GM12878 (cell line): ENCODE measurements at regions not wholly inside any gene's neighbourhood (a gene's known extent, or its start where the extent isn't known, plus 50 kb on each side); places are given as distances from the start of the nearest gene placed in this dataset.

Experiments
- ATAC-seq: fragments of 200-7000 bp; cut with Tn5 transposase; 3 replicates; pipeline ENCODE4 v1.9.1; 2020; ENCODE audit warnings: mild to moderate bottlenecking, moderate library complexity
- BruUV-seq: library from RNA; stranded (reverse); fragments of 400-500 nt; replicated peaks from 2 replicates; lab custom pipeline; 2021; lab: Mats Ljungman, UMichigan
- CTCF ChIA-PET: fragments of 300-600 bp; sonication (Branson Sonifier 250); formaldehyde crosslinking; extraction: SDS; loops from one replicate; lab custom pipeline; 2021; ENCODE audit warnings: inconsistent platforms; lab: Yijun Ruan, JAX
- POLR2A ChIA-PET: fragments of 350-600 bp; formaldehyde crosslinking; extraction: SDS; loops from one replicate; lab custom pipeline; 2021; ENCODE audit warnings: inconsistent platforms; lab: Charles Lee
- RAD21 ChIA-PET: fragments of 300-600 bp; sonication (Branson Sonifier 250); formaldehyde crosslinking; loops from one replicate; lab custom pipeline; 2023; ENCODE audit warnings: antibody characterized with exemption; ENCODE audit not compliant: unreplicated experiment; lab: Charles Lee
- SMC1A ChIA-PET: fragments of 300-600 bp; sonication (Branson Sonifier 250); formaldehyde crosslinking; loops from one replicate; lab custom pipeline; 2023; ENCODE audit not compliant: unreplicated experiment, uncharacterized antibody; lab: Charles Lee
- DNase-seq: peaks from one replicate; pipeline ENCODE4 v3.0.0-alpha.2; 2011; ENCODE audit warnings: low read depth, low spot score
- FAIRE-seq: peaks from 3 replicates; lab custom pipeline; 2011; peaks lifted over from hg19 to GRCh38; lab: Jason Lieb, UNC
- H2AFZ ChIP-seq: 2 replicates; pipeline ENCODE4 v1.6.0; 2011; ENCODE audit warnings: low read depth, low read length, control low read depth; ENCODE audit not compliant: control insufficient read depth
- H3K27ac ChIP-seq: 2 replicates; pipeline ENCODE4 v1.5.1; 2011; ENCODE audit warnings: control low read depth; ENCODE audit not compliant: control insufficient read depth, insufficient read depth
- H3K27me3 ChIP-seq, 2 experiments: replicated peaks in 1 of 2; 2 replicates each; pipeline versions ENCODE4 v1.6.0 to v1.6.1; 2011; ENCODE audit warnings: low read length in 1 of 2; ENCODE audit not compliant: control insufficient read depth in 2 of 2, insufficient read depth in 2 of 2
- H3K36me3 ChIP-seq, 2 experiments: 2 replicates each; pipeline ENCODE4 v1.5.1; 2011; ENCODE audit warnings: low read length in 1 of 2; ENCODE audit not compliant: control insufficient read depth in 2 of 2, insufficient read depth in 2 of 2
- H3K4me1 ChIP-seq: 2 replicates; pipeline ENCODE4 v1.6.1; 2011; ENCODE audit warnings: mild to moderate bottlenecking, low read length, moderate library complexity, mixed read lengths; ENCODE audit not compliant: control insufficient read depth, insufficient read depth
- H3K4me2 ChIP-seq: 2 replicates; pipeline ENCODE4 v1.6.0; 2011; ENCODE audit warnings: control low read depth; ENCODE audit not compliant: control insufficient read depth, insufficient read depth
- H3K4me3 ChIP-seq: fragments of 200-600 bp; sonication (generic); 2 replicates; pipeline ENCODE4 v1.5.1; 2016
- H3K79me2 ChIP-seq: 2 replicates; pipeline ENCODE4 v1.6.0; 2011; ENCODE audit warnings: low read length; ENCODE audit not compliant: control insufficient read depth, insufficient read depth
- H3K9ac ChIP-seq: 2 replicates; pipeline ENCODE4 v1.8.0; 2011; ENCODE audit warnings: low read length, control low read depth, mixed read lengths; ENCODE audit not compliant: control insufficient read depth, insufficient read depth
- H3K9me3 ChIP-seq: replicated peaks from 3 replicates; pipeline ENCODE4 v1.5.1; 2011; ENCODE audit warnings: mild to moderate bottlenecking, low read length; ENCODE audit not compliant: control insufficient read depth, insufficient read depth
- H4K20me1 ChIP-seq: 2 replicates; pipeline ENCODE4 v1.6.0; 2011; ENCODE audit not compliant: control insufficient read depth, insufficient read depth
- ASH2L ChIP-seq: fragments of 300-600, 200-600 bp; sonication (generic); IDR thresholded peaks from 2 replicates; pipeline ENCODE4 v1.6.1; 2017; ENCODE audit warnings: low read depth, mild to moderate bottlenecking, borderline replicate concordance
- EP300 ChIP-seq, 2 experiments: fragments of 150-350 bp in 1 of 2; IDR thresholded peaks; 2 replicates each; pipeline ENCODE4 v1.6.1; 2011 to 2012; ENCODE audit warnings: low read depth in 2 of 2, low read length in 2 of 2, borderline replicate concordance in 1 of 2, improper control_type of control experiment in 1 of 2, inconsistent platforms in 1 of 2; ENCODE audit not compliant: control insufficient read depth in 1 of 2
- FOS ChIP-seq: IDR thresholded peaks from 3 replicates; pipeline ENCODE4 v1.6.1; 2011; ENCODE audit warnings: borderline replicate concordance; ENCODE audit not compliant: insufficient read length; ENCODE audit errors: extremely low read depth
- GATAD2B ChIP-seq: fragments of 450-650 bp; conservative IDR thresholded peaks from 2 replicates; pipeline ENCODE4 v1.6.1; 2017; ENCODE audit warnings: low read depth, mild to moderate bottlenecking, moderate library complexity
- HDAC2 ChIP-seq: fragments of 200-600 bp; sonication (generic); IDR thresholded peaks from 2 replicates; pipeline ENCODE4 v1.6.1; 2017
- PML ChIP-seq: IDR thresholded peaks from 2 replicates; pipeline ENCODE4 v1.6.1; 2012; ENCODE audit warnings: low read length, inconsistent platforms
- YY1 ChIP-seq: IDR thresholded peaks from 2 replicates; pipeline ENCODE4 v1.6.1; 2011; ENCODE audit warnings: low read depth, mild to moderate bottlenecking, low read length
- ZNF384 ChIP-seq: IDR thresholded peaks from 2 replicates; pipeline ENCODE4 v1.6.1; 2012; ENCODE audit warnings: low read depth, mild to moderate bottlenecking, low read length, improper control_type of control experiment, borderline replicate concordance
- WGBS: methylation state at CpG from one replicate; pipeline ENCODE4 v1.1.6; 2016; ENCODE audit warnings: low lambda C conversion rate; ENCODE audit not compliant: insufficient replicate concordance, insufficient coverage; ENCODE audit errors: missing lambda C conversion rate; 5-methylcytosine and 5-hydroxymethylcytosine counted together
- in situ Hi-C: fragments of 300-500 bp; cut with MboI; formaldehyde crosslinking; loops from 9 replicates; pipeline ENCODE4 v1.14.3; 2018; ENCODE audit warnings: mixed read lengths
- intact Hi-C: fragments of 100-400 bp; cut with micrococcal nuclease; formaldehyde crosslinking; loops from one replicate; pipeline ENCODE4 v1.14.2; 2022; ENCODE audit not compliant: unreplicated experiment

GRCh38 chr7:156236936-156237599 is 403.5 kb upstream of the RNF32 start:
- Histone ChIP-seq H3K27me3 (no peaks in the 10 kb centered on the region), H4K20me1 (no peaks in the 10 kb centered on the region), H3K36me3 (no peaks in the 10 kb centered on the region), H3K4me2 (no peak overlapping the region), H3K9ac (no peak overlapping the region), H3K9me3 (no peaks in the 10 kb centered on the region), H3K4me3 (no peak overlapping the region), H3K79me2 (no peaks in the 10 kb centered on the region), H3K27ac (no peak overlapping the region), H2AFZ (no peak overlapping the region), H3K4me1 (no peaks in the 10 kb centered on the region)
- ChIA-PET CTCF (no interaction called here), POLR2A (no interaction called here), SMC1A (no interaction called here), RAD21 (no interaction called here)
- in situ Hi-C loops: no loop called here
- FAIRE-seq (no peak), ATAC-seq (no peak), DNase-seq (no peak)
- TF ChIP-seq ASH2L (no peak), GATAD2B (no peak), EP300 (IDR thresholded peaks at IDR 0.05; ENCODE audit: borderline replicate concordance in 1 of 2, control insufficient read depth in 1 of 2, low read depth in 2 of 2, low read length in 2 of 2) (no peak), FOS (no peak), ZNF384 (no peak), PML (no peak), YY1 (no peak), HDAC2 (no peak)
- BruUV-seq: no TSS peak
- intact Hi-C loops: no loop called here
- WGBS: 64% methylated on average over 15 of the region's 15 CpGs
